Lung (tissue), 11 donors: ENCODE measurements at regions not wholly inside any gene's neighbourhood (a gene's known extent, or its start where the extent isn't known, plus 50 kb on each side); places are given as distances from the start of the nearest gene placed in this dataset.

Source experiments
- ATAC-seq: fragments of 200-7000 bp; cut with Tn5 transposase; one replicate; pipeline ENCODE4 v1.9.1; 2020; ENCODE audit warnings: moderate number of reproducible peaks; ENCODE audit not compliant: insufficient read depth, low FRiP score
- DNase-seq, 3 donors: peaks; one replicate each; pipeline ENCODE4 v3.0.0-alpha.2; 2013 to 2017
- H3K27ac ChIP-seq, 2 donors: one replicate each; pipeline ENCODE4 v1.5.1; 2013; ENCODE audit warnings: mild to moderate bottlenecking in 2 of 2, moderate library complexity in 2 of 2, control low read depth in 1 of 2, inconsistent platforms in 1 of 2, low read depth in 1 of 2, low read length in 1 of 2
- H3K27me3 ChIP-seq, 3 donors: one replicate each; pipeline ENCODE4 v1.5.1; 2013; ENCODE audit warnings: low read length in 2 of 3; ENCODE audit not compliant: control insufficient read depth in 3 of 3, insufficient read depth in 3 of 3
- H3K36me3 ChIP-seq, 4 donors: one replicate each; pipeline ENCODE4 v1.5.1; 2013; ENCODE audit warnings: low read length in 4 of 4, mild to moderate bottlenecking in 1 of 4, moderate library complexity in 1 of 4; ENCODE audit not compliant: control insufficient read depth in 4 of 4, insufficient read depth in 4 of 4
- H3K4me1 ChIP-seq, 5 donors: one replicate each; pipeline ENCODE4 v1.5.1; 2013; ENCODE audit warnings: low read length in 5 of 5, mild to moderate bottlenecking in 2 of 5, moderate library complexity in 1 of 5; ENCODE audit not compliant: control insufficient read depth in 5 of 5, insufficient read depth in 5 of 5
- H3K4me3 ChIP-seq: one replicate; pipeline ENCODE4 v1.5.1; 2013; ENCODE audit warnings: mild to moderate bottlenecking, control low read depth, moderate library complexity
- H3K9ac ChIP-seq, 2 donors: one replicate each; pipeline ENCODE4 v1.5.1; 2013; ENCODE audit warnings: low read length in 2 of 2, control low read depth in 1 of 2; ENCODE audit not compliant: insufficient read depth in 1 of 2
- H3K9me3 ChIP-seq, 4 donors: one replicate each; pipeline ENCODE4 v1.5.1; 2013; ENCODE audit warnings: low read length in 3 of 4, mild to moderate bottlenecking in 1 of 4, moderate library complexity in 1 of 4; ENCODE audit not compliant: control insufficient read depth in 4 of 4, insufficient read depth in 3 of 4
- WGBS, 2 donors: extraction: QIAGEN DNeasy Blood & Tissue Kit; methylation state at CpG; one replicate each; pipeline ENCODE4 v1.1.7; 2013; 5-methylcytosine and 5-hydroxymethylcytosine counted together
- TF ChIP-seq, protein P1 (sequence below): IDR thresholded peaks from 2 replicates; pipeline ENCODE4 v1.5.1; 2012; ENCODE audit warnings: mild to moderate bottlenecking; ENCODE audit errors: control extremely low read depth, extremely low read depth
- donor health status: control.
- donor health status: control.
- donor health status: Bipolar disorder and iron deficiency.
- donor health status: healthy.
- donor health status: DM: yes; HTN: yes; CAD: no.

DNA sequence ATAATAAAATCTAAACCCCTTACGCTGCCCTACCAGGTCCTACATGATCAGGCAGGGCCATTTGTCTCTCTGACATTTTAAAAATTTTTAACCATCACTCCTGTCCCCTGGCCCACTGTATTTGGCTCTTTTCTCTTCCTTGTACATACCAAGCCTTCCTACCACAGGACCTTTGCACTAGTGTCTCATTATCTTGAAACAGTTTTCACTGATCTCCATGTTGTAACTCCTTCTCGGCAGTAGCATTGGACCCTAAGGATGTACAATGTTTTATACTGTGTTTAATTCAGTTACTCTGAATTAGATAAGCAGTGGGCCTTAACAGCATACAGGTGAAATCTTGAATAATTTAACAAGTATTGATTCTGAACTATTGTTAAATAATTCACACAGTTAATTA is 330.7 kb downstream of the UTRN start:
- ATAC-seq = no peak
- Histone ChIP-seq H3K27ac (no peak overlapping the region), H3K9ac (no peak overlapping the region), H3K4me1 (no peaks in the 10 kb centered on the region), H3K36me3 (no peaks in the 10 kb centered on the region), H3K4me3 (no peak overlapping the region), H3K27me3 (no peaks in the 10 kb centered on the region), H3K9me3 (no peaks in the 10 kb centered on the region)
- no peak for DNase-seq
- TF ChIP-seq, protein P1, sequence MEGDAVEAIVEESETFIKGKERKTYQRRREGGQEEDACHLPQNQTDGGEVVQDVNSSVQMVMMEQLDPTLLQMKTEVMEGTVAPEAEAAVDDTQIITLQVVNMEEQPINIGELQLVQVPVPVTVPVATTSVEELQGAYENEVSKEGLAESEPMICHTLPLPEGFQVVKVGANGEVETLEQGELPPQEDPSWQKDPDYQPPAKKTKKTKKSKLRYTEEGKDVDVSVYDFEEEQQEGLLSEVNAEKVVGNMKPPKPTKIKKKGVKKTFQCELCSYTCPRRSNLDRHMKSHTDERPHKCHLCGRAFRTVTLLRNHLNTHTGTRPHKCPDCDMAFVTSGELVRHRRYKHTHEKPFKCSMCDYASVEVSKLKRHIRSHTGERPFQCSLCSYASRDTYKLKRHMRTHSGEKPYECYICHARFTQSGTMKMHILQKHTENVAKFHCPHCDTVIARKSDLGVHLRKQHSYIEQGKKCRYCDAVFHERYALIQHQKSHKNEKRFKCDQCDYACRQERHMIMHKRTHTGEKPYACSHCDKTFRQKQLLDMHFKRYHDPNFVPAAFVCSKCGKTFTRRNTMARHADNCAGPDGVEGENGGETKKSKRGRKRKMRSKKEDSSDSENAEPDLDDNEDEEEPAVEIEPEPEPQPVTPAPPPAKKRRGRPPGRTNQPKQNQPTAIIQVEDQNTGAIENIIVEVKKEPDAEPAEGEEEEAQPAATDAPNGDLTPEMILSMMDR = no peak
- 94 to 97% methylated on average over 2 of the region's 2 CpGs for WGBS, 2 donors

DNA sequence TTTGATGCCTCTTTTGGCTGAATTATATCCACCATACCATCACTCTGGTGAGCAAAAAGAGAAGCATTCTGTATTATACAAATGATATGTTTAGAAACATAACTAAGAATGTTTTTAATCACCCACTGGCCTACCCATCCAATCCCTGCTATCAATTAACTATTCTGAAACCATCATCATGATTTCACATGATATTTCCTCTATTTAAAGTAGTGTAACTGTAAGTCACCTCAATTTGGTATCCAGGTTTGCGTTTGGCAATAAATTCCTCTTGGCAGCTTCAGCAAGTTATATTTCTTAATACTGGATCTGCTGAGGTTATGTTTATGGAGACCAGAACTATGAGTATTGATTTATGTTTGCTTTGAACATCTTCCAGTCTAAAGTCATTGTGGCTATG is 332.1 kb downstream of the UTRN start:
- H3K36me3 ChIP-seq = no peaks in the 10 kb centered on the region
- no peak overlapping the region for H3K9ac ChIP-seq
- DNase-seq (no peak), ATAC-seq (no peak)
- no peak overlapping the region for H3K27ac ChIP-seq
- 86 to 88% methylated on average over 1 of the region's 1 CpG for WGBS, 2 donors
- no peak overlapping the region for H3K4me3 ChIP-seq
- no peaks in the 10 kb centered on the region for H3K27me3 ChIP-seq
- TF ChIP-seq, protein P1 = no peak
- H3K9me3 ChIP-seq = no peaks in the 10 kb centered on the region
- no peaks in the 10 kb centered on the region for H3K4me1 ChIP-seq

DNA sequence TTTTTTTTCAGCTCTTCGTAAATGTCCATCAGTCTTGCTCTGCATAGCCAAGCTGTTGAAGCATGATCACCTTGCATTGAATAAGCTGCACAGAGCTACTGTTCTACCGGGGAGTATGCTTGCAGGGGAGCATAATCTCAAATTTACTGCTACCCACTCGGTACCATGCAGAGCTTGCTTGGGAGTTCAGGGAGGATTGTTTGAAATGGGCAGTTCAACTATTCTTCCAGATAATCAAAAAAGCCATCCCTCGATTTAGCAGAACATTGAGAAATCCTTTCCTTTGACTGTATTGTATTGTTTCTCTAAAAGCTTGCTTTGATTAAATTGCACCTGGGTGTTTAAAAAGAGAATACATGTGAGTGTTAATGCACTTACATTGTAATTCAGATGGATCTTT is 332.6 kb downstream of the UTRN start:
- DNase-seq = no peak
- TF ChIP-seq, protein P1 = no peak
- Histone ChIP-seq H3K4me1 (no peaks in the 10 kb centered on the region), H3K9me3 (no peaks in the 10 kb centered on the region), H3K27ac (no peak overlapping the region), H3K4me3 (no peak overlapping the region), H3K9ac (no peak overlapping the region), H3K27me3 (no peaks in the 10 kb centered on the region), H3K36me3 (no peaks in the 10 kb centered on the region)
- WGBS, 2 donors = 92 to 94% methylated on average over 4 of the region's 4 CpGs
- ATAC-seq = no peak

DNA sequence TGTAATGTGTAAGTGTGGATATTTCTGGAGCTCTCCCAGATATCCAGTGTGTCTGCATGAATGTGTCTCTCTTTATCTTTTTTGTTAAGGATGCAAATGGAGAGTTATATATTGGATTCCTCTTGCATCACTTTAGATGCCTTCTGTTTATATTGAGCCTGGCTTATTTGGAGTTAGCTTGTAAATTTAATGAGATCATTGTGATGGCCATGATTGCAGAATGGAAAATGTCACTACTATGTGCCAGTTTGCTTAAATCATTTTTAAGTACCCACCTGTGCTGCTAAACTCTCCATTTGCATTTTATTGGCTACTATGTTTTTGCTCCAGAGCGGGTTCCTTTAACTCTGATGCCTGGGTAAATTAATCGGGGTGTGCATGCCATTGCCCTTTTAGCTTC is 334.8 kb downstream of the UTRN start:
- WGBS, 2 donors = 93 to 99% methylated on average over 2 of the region's 2 CpGs
- Histone ChIP-seq H3K27me3 (no peaks in the 10 kb centered on the region), H3K27ac (no peak overlapping the region), H3K4me3 (no peak overlapping the region), H3K4me1 (no peaks in the 10 kb centered on the region), H3K9ac (no peak overlapping the region), H3K9me3 (no peaks in the 10 kb centered on the region), H3K36me3 (no peaks in the 10 kb centered on the region)
- DNase-seq (no peak), ATAC-seq (no peak)
- TF ChIP-seq, protein P1 = no peak
